OCI-LY7 (cell line): ENCODE measurements at regions not wholly inside any gene's neighbourhood (a gene's known extent, or its start where the extent isn't known, plus 50 kb on each side); places are given as distances from the start of the nearest gene placed in this dataset.

ENCODE experiments used
- CTCF ChIP-seq: fragments of 200-600 bp; sonication (generic); conservative IDR thresholded peaks from 2 replicates; pipeline ENCODE4 v1.5.1; 2014; ENCODE audit warnings: mild to moderate bottlenecking, antibody characterized with exemption, low read length, moderate library complexity, mixed read lengths
- EZH2phosphoT487 ChIP-seq: fragments of 200-600 bp; sonication (generic); IDR thresholded peaks from 2 replicates; pipeline ENCODE4 v1.6.1; 2018; ENCODE audit warnings: low read depth, borderline replicate concordance, mild to moderate bottlenecking, mixed run types, antibody characterized with exemption, low read length, moderate library complexity, mixed read lengths

- TF ChIP-seq CTCF (no peak), EZH2phosphoT487 (no peak)
Observed at GRCh38 chr2:100674666-100675065, 111.9 kb downstream of the PDCL3 start.
